ENCODE measurements at regions not wholly inside any gene's neighbourhood (a gene's known extent, or its start where the extent isn't known, plus 50 kb on each side); places are given as distances from the start of the nearest gene placed in this dataset.

- in situ Hi-C loops (cut with HindIII; ENCODE audit: low pct_unique_long_range_greater_than_20kb, low sequenced_read_pairs) (no loop called here), intact Hi-C loops (cut with micrococcal nuclease; ENCODE audit: unreplicated experiment) (loop anchor here (10.0 kb wide), 1 partner anchor 62 kb away; no protein-coding TSS in a partner anchor)
- ChIA-PET POLR2A (no interaction called here), CTCF (interaction anchor here (0.6 kb wide), 1 partner anchor 267 kb away, joined by 3 read pairs; no protein-coding TSS in a partner anchor)
- Histone ChIP-seq H3K27ac (ENCODE audit: low read length) (no peak overlapping the region), H3K4me3 (ENCODE audit: low read depth in 2 of 2, low read length in 2 of 2) (no peak overlapping the region), H3K9me3 (ENCODE audit: control insufficient read depth, insufficient read depth, low read depth, low read length) (no peaks in the 10 kb centered on the region), H3K4me1 (ENCODE audit: control insufficient read depth, insufficient read depth, low read length) (no peaks in the 10 kb centered on the region), H3K36me3 (ENCODE audit: control insufficient read depth, insufficient read depth, low read length) (no peaks in the 10 kb centered on the region), H3K27me3 (ENCODE audit: control insufficient read depth, insufficient read depth, low read length) (no peaks in the 10 kb centered on the region)
- TF ChIP-seq CTCF (IDR thresholded peaks at IDR 0.05) = no peak
- TF ChIP-seq TCF7L2 (IDR thresholded peaks at IDR 0.05; ENCODE audit: low read depth, low read length) = no peak
- no peak for TF ChIP-seq SIN3A (IDR thresholded peaks at IDR 0.05; ENCODE audit: borderline replicate concordance, insufficient read depth, low read depth, low read length)
- no peak for TF ChIP-seq POLR2AphosphoS5 (IDR thresholded peaks at IDR 0.05; ENCODE audit: low read depth, low read length)
- TF ChIP-seq REST (IDR thresholded peaks at IDR 0.05; ENCODE audit: insufficient read depth in 1 of 2, low read depth in 2 of 2, low read length in 1 of 2) = no peak
- DNase-seq (ENCODE audit: low read depth, low spot score) (no peak), ATAC-seq (no peak)
- BruUV-seq (replicated peaks) = no TSS peak
These were observed 1907.6 kb upstream of the ACO1 start for GRCh38 chr9:30476826-30477225.

GRCh38 chr9:30478684-30479083, 1905.8 kb upstream of the ACO1 start:
- H3K9me3 ChIP-seq (ENCODE audit: control insufficient read depth, insufficient read depth, low read depth, low read length) = no peaks in the 10 kb centered on the region
- TF ChIP-seq POLR2AphosphoS5 (IDR thresholded peaks at IDR 0.05; ENCODE audit: low read depth, low read length) = no peak
- TF ChIP-seq CTCF (IDR thresholded peaks at IDR 0.05) = no peak
- no peak for TF ChIP-seq SIN3A (IDR thresholded peaks at IDR 0.05; ENCODE audit: borderline replicate concordance, insufficient read depth, low read depth, low read length)
- no peak for TF ChIP-seq TCF7L2 (IDR thresholded peaks at IDR 0.05; ENCODE audit: low read depth, low read length)
- no peak for TF ChIP-seq REST (IDR thresholded peaks at IDR 0.05; ENCODE audit: insufficient read depth in 1 of 2, low read depth in 2 of 2, low read length in 1 of 2)
- DNase-seq (ENCODE audit: low read depth, low spot score) = no peak
- CTCF ChIA-PET = no interaction called here
- no peaks in the 10 kb centered on the region for H3K27me3 ChIP-seq (ENCODE audit: control insufficient read depth, insufficient read depth, low read length)
- intact Hi-C loops (cut with micrococcal nuclease; ENCODE audit: unreplicated experiment) (loop anchor here (10.0 kb wide), 1 partner anchor 64 kb away; no protein-coding TSS in a partner anchor), in situ Hi-C loops (cut with HindIII; ENCODE audit: low pct_unique_long_range_greater_than_20kb, low sequenced_read_pairs) (no loop called here)
- H3K36me3 ChIP-seq (ENCODE audit: control insufficient read depth, insufficient read depth, low read length) = no peaks in the 10 kb centered on the region
- no peaks in the 10 kb centered on the region for H3K4me1 ChIP-seq (ENCODE audit: control insufficient read depth, insufficient read depth, low read length)
- BruUV-seq (replicated peaks) = no TSS peak
- H3K4me3 ChIP-seq (ENCODE audit: low read depth in 2 of 2, low read length in 2 of 2) = no peak overlapping the region
- no peak overlapping the region for H3K27ac ChIP-seq (ENCODE audit: low read length)
- POLR2A ChIA-PET = no interaction called here
- ATAC-seq = no peak
